ENCODE measurements at regions not wholly inside any gene's neighbourhood (a gene's known extent, or its start where the extent isn't known, plus 50 kb on each side); places are given as distances from the start of the nearest gene placed in this dataset.

GRCh38 chr13:50668691-50669271, 174.7 kb downstream of the DLEU7 start:
- no peak for DNase-seq

- DNase-seq: no peak
These were observed 173.2 kb downstream of the DLEU7 start for GRCh38 chr13:50670272-50670671.

GRCh38 chr13:50670847-50671496, 172.5 kb downstream of the DLEU7 start:
- DNase-seq: no peak

GRCh38 chr13:50671497-50671850, 172.0 kb downstream of the DLEU7 start:
- no peak for DNase-seq

DNA sequence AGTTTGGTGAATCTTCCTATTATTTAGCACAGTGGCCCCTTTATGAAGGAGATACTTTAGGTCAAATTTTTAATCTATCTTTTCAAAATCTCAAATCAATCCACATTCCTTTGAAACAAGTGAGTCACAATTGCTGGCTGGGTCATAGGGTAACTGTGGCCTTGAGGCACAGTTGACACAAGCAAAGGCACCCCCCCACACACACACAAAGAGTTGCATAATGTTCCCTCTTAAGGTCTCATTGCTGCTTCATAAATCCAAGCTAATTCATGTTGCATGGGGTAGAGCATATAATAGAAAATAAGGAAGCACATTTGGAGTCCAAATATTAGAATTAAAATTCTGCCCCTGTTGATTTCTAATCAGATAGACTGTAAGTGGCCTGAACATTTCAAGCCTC, 171.5 kb downstream of the DLEU7 start:
- DNase-seq: no peak

GRCh38 chr13:50675651-50676050, 167.8 kb downstream of the DLEU7 start:
- DNase-seq: no peak

- peak; percentile 31 for DNase-seq
These were observed 166.9 kb downstream of the DLEU7 start for GRCh38 chr13:50676602-50677001.

GRCh38 chr13:50677258-50677657, 166.2 kb downstream of the DLEU7 start:
- DNase-seq: no peak

DNA sequence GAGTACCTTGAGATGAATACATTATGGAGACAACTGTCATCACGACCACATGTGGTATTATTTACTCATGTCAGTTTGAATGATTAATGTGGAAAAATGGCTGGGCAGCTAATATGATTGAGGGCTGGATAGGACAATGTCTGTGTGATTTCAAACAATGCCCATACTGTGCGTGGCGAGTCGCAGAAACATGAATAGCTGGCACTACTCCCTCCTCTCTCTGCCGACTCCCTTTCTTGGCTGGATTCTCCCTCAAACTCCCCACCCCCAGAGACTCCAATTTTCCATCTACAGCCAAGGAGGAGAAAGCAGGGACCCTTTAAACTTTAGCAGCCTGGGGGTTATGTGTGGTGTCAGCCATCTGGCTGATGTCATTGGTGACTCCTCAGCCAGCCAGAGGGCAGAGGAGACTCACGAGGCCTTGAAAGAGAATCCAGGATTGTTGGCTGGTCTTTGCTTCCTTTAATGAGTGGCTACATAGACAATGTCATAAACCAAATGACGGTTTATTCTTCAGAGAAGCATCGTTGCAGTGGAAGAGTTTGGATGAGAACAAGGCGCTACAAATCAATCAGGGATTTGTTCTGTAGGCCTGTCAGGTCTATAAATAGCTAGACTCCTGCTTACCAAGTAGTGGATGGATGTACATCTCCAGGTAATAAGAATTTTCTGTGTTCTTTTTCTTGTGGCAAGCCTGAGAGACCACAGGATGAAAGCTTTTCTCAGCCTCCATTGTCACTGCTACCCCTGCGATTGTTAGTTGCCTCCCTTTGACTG, 165.6 kb downstream of the DLEU7 start:
- DNase-seq: no peak

GRCh38 chr13:50678464-50679162, 164.9 kb downstream of the DLEU7 start:
- no peak for DNase-seq

GRCh38 chr13:50679321-50679720, 164.2 kb downstream of the DLEU7 start:
- no peak for DNase-seq

DNA sequence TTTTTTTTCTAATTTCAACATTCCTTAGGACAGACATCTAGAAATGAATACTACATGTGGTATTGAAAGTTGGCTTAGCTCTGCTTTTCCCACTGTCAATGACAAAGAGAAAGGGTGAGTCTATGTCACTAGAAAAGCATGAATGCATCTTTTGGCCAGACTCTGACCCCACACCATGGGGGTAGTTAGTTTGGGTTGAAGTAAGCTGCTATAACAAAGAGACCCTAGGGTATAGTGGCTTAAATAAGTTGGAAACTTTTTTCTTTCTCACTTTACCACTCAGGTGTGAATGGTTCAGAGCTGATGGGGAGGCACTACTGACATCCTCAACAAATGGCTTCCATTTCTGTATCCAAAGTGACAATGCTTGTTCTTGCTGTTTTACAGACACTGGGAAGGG, 161.5 kb downstream of the DLEU7 start:
- DNase-seq: no peak

- DNase-seq: no peak
These were observed 160.5 kb downstream of the DLEU7 start for GRCh38 chr13:50682966-50683365.

DNA sequence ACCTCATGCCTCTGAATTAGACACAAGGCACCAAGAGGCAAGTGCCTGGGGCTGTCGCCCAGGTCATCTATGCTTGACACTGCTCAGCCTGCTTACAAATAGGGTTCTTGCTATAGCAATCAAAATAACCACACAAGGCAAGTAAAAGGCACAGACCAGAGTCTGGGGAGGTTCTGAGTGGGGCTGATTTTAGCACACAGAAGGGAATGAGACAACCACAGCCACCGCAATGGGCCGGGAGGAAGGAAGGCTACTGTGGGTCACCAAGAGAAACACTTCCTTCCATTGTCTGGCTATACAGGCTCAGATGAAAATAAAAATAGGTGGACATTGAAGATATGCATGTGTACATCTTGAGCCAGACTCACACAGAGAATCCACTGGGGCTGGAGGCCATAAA, 159.1 kb downstream of the DLEU7 start:
- no peak for DNase-seq

GRCh38 chr13:50685491-50685890, 158.0 kb downstream of the DLEU7 start:
- DNase-seq: peak; percentile 71

- no peak for DNase-seq
These were observed 157.5 kb downstream of the DLEU7 start for GRCh38 chr13:50685956-50686355.

DNA sequence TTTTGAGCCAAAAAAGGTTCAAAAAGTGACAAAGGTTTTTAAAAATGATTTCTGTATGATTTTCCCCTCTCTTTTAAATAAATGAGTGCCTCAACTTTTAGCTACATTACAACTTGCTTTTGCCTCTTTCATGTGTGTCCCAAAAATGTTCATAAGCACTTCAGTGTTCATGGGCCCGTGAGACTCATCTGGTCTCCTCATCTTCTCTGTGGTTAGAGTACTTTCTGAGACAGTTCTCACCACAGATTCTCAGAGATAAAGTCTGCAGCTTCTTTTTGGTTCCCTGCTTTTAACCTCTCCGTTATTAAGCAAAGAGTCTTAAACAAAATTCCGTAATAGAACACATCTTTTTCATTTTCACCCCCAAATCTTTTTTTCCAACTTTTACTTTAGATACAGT, 156.9 kb downstream of the DLEU7 start:
- DNase-seq: no peak

DNA sequence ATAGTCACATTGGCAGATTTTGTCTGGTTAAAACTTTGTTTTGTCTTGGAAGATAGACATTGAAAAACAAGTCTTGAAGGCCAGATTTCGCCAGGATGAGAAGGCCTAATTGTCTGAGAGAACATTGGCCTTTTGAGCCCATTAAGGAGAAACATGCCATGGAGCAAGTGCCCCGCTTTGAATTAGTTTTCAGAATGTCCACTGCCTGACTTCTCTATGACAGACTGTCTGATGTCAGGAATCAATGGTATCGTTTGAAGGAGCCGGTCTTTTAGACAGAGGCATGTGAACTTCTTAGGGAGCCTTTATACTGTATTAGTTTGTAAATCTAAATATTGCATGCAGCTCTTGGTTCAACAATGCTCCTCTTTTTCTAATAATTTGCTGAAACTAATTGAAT, 155.9 kb downstream of the DLEU7 start:
- no peak for DNase-seq

- DNase-seq: no peak
These were observed 153.5 kb downstream of the DLEU7 start for GRCh38 chr13:50690006-50690405.

DNA sequence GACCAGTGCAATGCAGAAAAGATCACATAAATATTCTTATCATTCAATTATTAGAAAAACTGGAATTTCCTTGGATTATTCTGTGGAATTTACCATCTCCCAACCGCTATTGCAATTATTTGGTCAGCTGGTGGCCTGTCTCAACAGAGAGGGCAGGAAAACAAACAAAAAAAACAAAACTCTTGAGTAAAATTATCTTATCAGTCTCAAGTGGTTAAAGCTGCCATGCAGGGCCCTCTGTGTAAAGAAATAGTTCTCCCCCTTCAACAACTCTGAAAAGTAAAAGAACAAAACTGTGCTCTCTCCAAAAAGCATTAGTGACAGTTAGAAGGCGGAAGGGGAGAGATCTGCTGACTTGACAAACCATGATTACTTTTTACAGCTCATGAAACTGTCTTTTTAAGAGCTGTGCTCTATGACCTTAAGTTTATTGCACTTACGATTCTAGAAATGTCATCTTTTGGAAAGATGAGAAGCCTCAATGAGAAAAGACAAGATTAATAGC, 152.3 kb downstream of the DLEU7 start:
- DNase-seq: peak; percentile 26

- no peak for DNase-seq
These were observed 151.7 kb downstream of the DLEU7 start for GRCh38 chr13:50691681-50692263.

- DNase-seq: no peak
These were observed 151.0 kb downstream of the DLEU7 start for GRCh38 chr13:50692396-50692915.

DNA sequence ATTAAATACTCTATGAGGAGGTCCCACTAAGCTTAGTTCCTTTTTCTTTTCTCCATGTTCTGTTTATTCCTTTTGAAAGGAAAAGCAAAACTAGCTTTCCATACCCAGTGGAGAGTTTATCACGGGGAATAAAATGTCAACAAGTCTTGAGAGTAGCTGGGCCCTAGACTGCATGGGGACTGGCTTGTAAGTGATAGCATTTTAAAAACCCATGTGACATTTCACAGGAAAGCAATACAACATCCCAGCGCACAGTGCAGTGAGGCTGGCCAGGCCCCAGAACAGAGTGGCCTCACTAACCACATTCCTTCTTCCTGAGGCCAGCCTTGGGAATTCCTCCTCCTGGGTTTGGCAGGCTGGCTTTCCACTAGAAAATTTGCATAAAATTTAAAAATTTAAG, 149.8 kb downstream of the DLEU7 start:
- DNase-seq: no peak
